ENCODE measurements at regions not wholly inside any gene's neighbourhood (a gene's known extent, or its start where the extent isn't known, plus 50 kb on each side); places are given as distances from the start of the nearest gene placed in this dataset.

DNA sequence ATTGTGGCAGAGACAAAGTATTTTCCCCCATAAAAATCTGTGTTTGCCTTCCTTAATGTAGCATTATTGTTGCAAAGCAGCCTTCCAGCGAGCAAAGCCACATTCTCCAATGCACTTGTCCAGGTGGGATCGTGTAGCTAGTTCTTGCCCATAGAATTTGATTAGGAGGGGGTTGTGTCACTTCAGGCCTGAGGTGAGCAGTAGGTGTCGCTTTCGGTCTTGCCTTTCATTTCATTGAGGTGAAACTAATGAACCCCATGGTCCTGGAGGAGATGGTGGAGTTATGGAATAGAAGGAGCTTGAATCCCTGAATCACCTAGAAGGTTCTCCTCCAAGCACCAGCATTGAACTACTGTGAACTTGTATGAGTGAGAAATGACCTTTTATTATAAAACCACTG is 318.9 kb upstream of the PBX1 start:
- Histone ChIP-seq H3K4me1 (no peaks in the 10 kb centered on the region), H3K27ac (replicated peaks in 1 of 4) (no peak overlapping the region), H3K36me3 (no peaks in the 10 kb centered on the region), H3K4me3 (no peak overlapping the region), H3K27me3 (no peaks in the 10 kb centered on the region), H3K9me3 (no peaks in the 10 kb centered on the region)
- TF ChIP-seq POLR2AphosphoS5 (IDR thresholded peaks at IDR 0.05) (no peak), POLR2A (IDR thresholded peaks at IDR 0.05; ENCODE audit: low read depth) (no peak), EP300 (IDR thresholded peaks at IDR 0.05) (no peak)
- TF ChIP-seq, protein P1, sequence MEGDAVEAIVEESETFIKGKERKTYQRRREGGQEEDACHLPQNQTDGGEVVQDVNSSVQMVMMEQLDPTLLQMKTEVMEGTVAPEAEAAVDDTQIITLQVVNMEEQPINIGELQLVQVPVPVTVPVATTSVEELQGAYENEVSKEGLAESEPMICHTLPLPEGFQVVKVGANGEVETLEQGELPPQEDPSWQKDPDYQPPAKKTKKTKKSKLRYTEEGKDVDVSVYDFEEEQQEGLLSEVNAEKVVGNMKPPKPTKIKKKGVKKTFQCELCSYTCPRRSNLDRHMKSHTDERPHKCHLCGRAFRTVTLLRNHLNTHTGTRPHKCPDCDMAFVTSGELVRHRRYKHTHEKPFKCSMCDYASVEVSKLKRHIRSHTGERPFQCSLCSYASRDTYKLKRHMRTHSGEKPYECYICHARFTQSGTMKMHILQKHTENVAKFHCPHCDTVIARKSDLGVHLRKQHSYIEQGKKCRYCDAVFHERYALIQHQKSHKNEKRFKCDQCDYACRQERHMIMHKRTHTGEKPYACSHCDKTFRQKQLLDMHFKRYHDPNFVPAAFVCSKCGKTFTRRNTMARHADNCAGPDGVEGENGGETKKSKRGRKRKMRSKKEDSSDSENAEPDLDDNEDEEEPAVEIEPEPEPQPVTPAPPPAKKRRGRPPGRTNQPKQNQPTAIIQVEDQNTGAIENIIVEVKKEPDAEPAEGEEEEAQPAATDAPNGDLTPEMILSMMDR (IDR thresholded peaks at IDR 0.05): no peak
- 69% methylated on average over 4 of the region's 4 CpGs for WGBS
- no peak for DNase-seq (ENCODE audit: extremely low spot score)
- intact Hi-C loops (cut with DNase I): no loop called here

DNA sequence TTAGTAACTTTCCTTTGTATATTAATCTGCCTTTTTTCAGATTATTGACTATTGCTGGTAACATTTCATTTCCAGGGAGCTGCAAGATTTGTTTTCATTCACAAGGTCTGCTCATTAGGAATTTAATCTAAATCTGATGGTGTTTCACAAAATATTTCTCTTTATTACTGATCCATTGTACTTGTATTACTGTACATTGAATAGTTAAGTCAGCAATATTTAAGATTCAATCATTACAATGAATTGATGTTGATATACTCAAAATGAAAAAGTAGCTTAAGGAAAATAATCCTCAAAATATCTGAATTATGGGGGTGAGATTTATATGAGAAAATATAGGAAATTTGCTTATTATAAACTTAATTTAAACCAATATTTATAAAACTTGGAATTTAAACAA is 308.6 kb upstream of the PBX1 start:
- Histone ChIP-seq H3K4me3 (no peak overlapping the region), H3K9me3 (peaks cover 0 to 21% (median 17%) of the 10 kb centered on the region in 4 donors), H3K4me1 (no peaks in the 10 kb centered on the region), H3K27ac (replicated peaks in 1 of 4) (no peak overlapping the region), H3K36me3 (no peaks in the 10 kb centered on the region), H3K27me3 (no peaks in the 10 kb centered on the region)
- DNase-seq (ENCODE audit: extremely low spot score): no peak
- intact Hi-C loops (cut with DNase I): no loop called here
- no peak for TF ChIP-seq POLR2A (IDR thresholded peaks at IDR 0.05; ENCODE audit: low read depth)
- TF ChIP-seq, protein P1 (IDR thresholded peaks at IDR 0.05): no peak
- no peak for TF ChIP-seq POLR2AphosphoS5 (IDR thresholded peaks at IDR 0.05)
- TF ChIP-seq EP300 (IDR thresholded peaks at IDR 0.05): no peak

DNA sequence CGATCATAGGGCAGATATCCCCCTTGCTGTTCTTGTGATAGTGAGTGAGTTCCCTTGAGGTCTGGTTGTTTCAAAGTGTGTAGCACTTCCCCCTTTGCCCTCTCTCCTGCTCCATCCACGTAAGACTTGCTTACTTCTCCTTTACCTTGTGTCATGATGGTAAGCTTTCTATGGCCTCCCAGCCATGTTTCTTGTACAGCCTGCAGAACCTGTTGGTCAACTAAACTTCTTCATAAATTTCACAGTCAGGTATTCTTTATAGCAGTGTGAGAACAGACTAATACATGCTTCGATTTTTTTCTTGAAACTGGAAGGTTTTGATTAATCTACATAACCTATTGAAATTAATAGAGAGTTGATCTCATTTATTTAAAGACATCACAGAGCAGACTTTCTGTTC is 302.5 kb upstream of the PBX1 start:
- WGBS: 74% methylated on average over 3 of the region's 3 CpGs
- intact Hi-C loops (cut with DNase I): no loop called here
- no peaks in the 10 kb centered on the region for H3K27me3 ChIP-seq

DNA sequence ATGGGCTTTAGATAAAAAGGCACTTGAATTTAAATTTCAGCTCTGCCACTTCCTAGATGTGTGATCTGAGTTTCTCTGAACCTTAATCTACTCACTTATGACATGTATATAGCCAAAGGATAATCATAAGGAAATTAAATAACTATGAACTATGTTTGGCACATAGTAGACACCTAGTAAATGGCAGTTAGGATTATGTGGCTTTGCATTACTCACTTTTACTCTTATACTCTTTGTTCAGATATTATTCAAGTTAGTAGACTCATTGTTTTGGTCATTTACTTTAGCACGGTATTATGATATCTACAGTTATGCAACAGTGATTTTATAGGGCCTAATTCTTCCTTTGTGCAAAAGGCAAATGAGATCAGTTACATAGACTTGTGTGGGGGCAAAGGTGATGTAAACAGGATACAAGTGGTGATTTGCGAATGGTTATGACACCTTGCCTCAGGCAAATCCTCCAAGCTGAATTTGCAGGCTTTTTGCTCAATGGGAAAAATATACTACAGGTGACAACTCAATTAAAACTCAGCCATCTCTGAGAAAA is 297.2 kb upstream of the PBX1 start:
- H3K4me1 ChIP-seq: no peaks in the 10 kb centered on the region
- WGBS: 73% methylated on average over 2 of the region's 2 CpGs
- H3K4me3 ChIP-seq: no peak overlapping the region
- intact Hi-C loops (cut with DNase I): no loop called here
- H3K36me3 ChIP-seq: no peaks in the 10 kb centered on the region
- H3K27ac ChIP-seq (replicated peaks in 1 of 4): no peak overlapping the region
- no peak for DNase-seq (ENCODE audit: extremely low spot score)
- TF ChIP-seq POLR2AphosphoS5 (IDR thresholded peaks at IDR 0.05) (no peak), POLR2A (IDR thresholded peaks at IDR 0.05; ENCODE audit: low read depth) (no peak), EP300 (IDR thresholded peaks at IDR 0.05) (no peak)
- TF ChIP-seq, protein P1 (IDR thresholded peaks at IDR 0.05): no peak
- no peaks in the 10 kb centered on the region for H3K27me3 ChIP-seq
- H3K9me3 ChIP-seq: no peaks in the 10 kb centered on the region

More for the DNA sequence above, 302.5 kb upstream of the PBX1 start:
- H3K27ac ChIP-seq (replicated peaks in 1 of 4): no peak overlapping the region
- TF ChIP-seq POLR2A (IDR thresholded peaks at IDR 0.05; ENCODE audit: low read depth) (no peak), EP300 (IDR thresholded peaks at IDR 0.05) (no peak), POLR2AphosphoS5 (IDR thresholded peaks at IDR 0.05) (no peak)
- TF ChIP-seq, protein P1 (IDR thresholded peaks at IDR 0.05): no peak
- no peaks in the 10 kb centered on the region for H3K4me1 ChIP-seq
- no peak overlapping the region for H3K4me3 ChIP-seq
- no peaks in the 10 kb centered on the region for H3K36me3 ChIP-seq
- H3K9me3 ChIP-seq: peaks cover 0 to 17% (median 14%) of the 10 kb centered on the region in 4 donors
- no peak for DNase-seq (ENCODE audit: extremely low spot score)

DNA sequence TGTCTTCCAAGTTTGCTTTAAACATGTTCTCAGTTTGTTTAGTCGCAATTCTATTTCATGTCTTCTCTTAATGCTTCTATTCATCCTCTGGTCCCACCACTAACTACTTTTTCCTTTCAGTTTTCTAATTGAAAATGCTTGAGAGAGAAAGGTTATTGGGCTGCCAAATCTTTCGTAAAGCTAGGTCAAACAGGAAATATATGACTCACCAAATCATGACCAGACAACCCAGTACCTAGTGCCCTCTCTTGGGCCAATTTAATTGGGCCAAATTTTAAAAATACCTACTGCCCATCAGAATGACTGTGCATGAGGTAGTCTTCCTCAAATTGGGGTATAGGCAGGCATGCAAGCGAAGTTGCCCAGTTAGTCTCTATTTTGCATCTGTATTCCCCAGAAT is 295.4 kb upstream of the PBX1 start:
- H3K4me1 ChIP-seq: no peaks in the 10 kb centered on the region
- H3K27me3 ChIP-seq: no peaks in the 10 kb centered on the region
- H3K4me3 ChIP-seq: no peak overlapping the region
- WGBS: 80% methylated on average over 3 of the region's 3 CpGs
- intact Hi-C loops (cut with DNase I): no loop called here
- H3K27ac ChIP-seq (replicated peaks in 1 of 4): no peak overlapping the region
- DNase-seq (ENCODE audit: extremely low spot score): no peak
- no peak for TF ChIP-seq EP300 (IDR thresholded peaks at IDR 0.05)
- TF ChIP-seq, protein P1 (IDR thresholded peaks at IDR 0.05): no peak
- TF ChIP-seq POLR2AphosphoS5 (IDR thresholded peaks at IDR 0.05): no peak
- TF ChIP-seq POLR2A (IDR thresholded peaks at IDR 0.05; ENCODE audit: low read depth): no peak
- no peaks in the 10 kb centered on the region for H3K36me3 ChIP-seq
- H3K9me3 ChIP-seq: no peaks in the 10 kb centered on the region
